ENCODE measurements at regions not wholly inside any gene's neighbourhood (a gene's known extent, or its start where the extent isn't known, plus 50 kb on each side); places are given as distances from the start of the nearest gene placed in this dataset.

- DNase-seq (ENCODE audit: low read depth in 1 of 2, low spot score in 1 of 2) = no peak
Observed at GRCh38 chr3:194218646-194219453, 82.9 kb downstream of the HES1 start.

- no peak for DNase-seq (ENCODE audit: low read depth in 1 of 2, low spot score in 1 of 2)
Observed at GRCh38 chr3:194219826-194220410, 84.0 kb downstream of the HES1 start.

GRCh38 chr3:194220901-194221326, 85.0 kb downstream of the HES1 start:
- no peak for DNase-seq (ENCODE audit: low read depth in 1 of 2, low spot score in 1 of 2)

GRCh38 chr3:194221336-194221735, 85.4 kb downstream of the HES1 start:
- DNase-seq (ENCODE audit: low read depth in 1 of 2, low spot score in 1 of 2) = no peak

GRCh38 chr3:194223951-194224350, 88.0 kb downstream of the HES1 start:
- DNase-seq (ENCODE audit: low read depth in 1 of 2, low spot score in 1 of 2) = no peak

- DNase-seq (ENCODE audit: low read depth in 1 of 2, low spot score in 1 of 2) = no peak
Observed at GRCh38 chr3:194224471-194225417, 88.8 kb downstream of the HES1 start.

GRCh38 chr3:194225418-194225812, 89.5 kb downstream of the HES1 start:
- DNase-seq (ENCODE audit: low read depth in 1 of 2, low spot score in 1 of 2) = no peak

GRCh38 chr3:194225988-194226663, 90.2 kb downstream of the HES1 start:
- DNase-seq (ENCODE audit: low read depth in 1 of 2, low spot score in 1 of 2) = no peak

- DNase-seq (ENCODE audit: low read depth in 1 of 2, low spot score in 1 of 2) = no peak
Observed at GRCh38 chr3:194231929-194232832, 96.2 kb downstream of the HES1 start.

GRCh38 chr3:194233150-194233549, 97.2 kb downstream of the HES1 start:
- DNase-seq (ENCODE audit: low read depth in 1 of 2, low spot score in 1 of 2) = no peak

- DNase-seq (ENCODE audit: low read depth in 1 of 2, low spot score in 1 of 2) = no peak
Observed at GRCh38 chr3:194235160-194235559, 99.2 kb downstream of the HES1 start.

- no peak for DNase-seq (ENCODE audit: low read depth in 1 of 2, low spot score in 1 of 2)
Observed at GRCh38 chr3:194237110-194237509, 101.2 kb downstream of the HES1 start.

- DNase-seq (ENCODE audit: low read depth in 1 of 2, low spot score in 1 of 2) = no peak
Observed at GRCh38 chr3:194240766-194241165, 104.8 kb downstream of the HES1 start.

- no peak for DNase-seq (ENCODE audit: low read depth in 1 of 2, low spot score in 1 of 2)
Observed at GRCh38 chr3:194243172-194243837, 107.4 kb downstream of the HES1 start.

GRCh38 chr3:194244167-194244566, 107.0 kb downstream of the CPN2 start:
- DNase-seq (ENCODE audit: low read depth in 1 of 2, low spot score in 1 of 2) = no peak

- DNase-seq (ENCODE audit: low read depth in 1 of 2, low spot score in 1 of 2) = no peak
Observed at GRCh38 chr3:194245474-194245873, 105.7 kb downstream of the CPN2 start.

GRCh38 chr3:194245975-194246561, 105.1 kb downstream of the CPN2 start:
- DNase-seq (ENCODE audit: low read depth in 1 of 2, low spot score in 1 of 2) = no peak

GRCh38 chr3:194246709-194247349, 104.3 kb downstream of the CPN2 start:
- DNase-seq (ENCODE audit: low read depth in 1 of 2, low spot score in 1 of 2) = no peak

GRCh38 chr3:194247350-194247740, 103.8 kb downstream of the CPN2 start:
- no peak for DNase-seq (ENCODE audit: low read depth in 1 of 2, low spot score in 1 of 2)
